Duodenal mucosa (tissue), 2 donors: ENCODE measurements at regions not wholly inside any gene's neighbourhood (a gene's known extent, or its start where the extent isn't known, plus 50 kb on each side); places are given as distances from the start of the nearest gene placed in this dataset.

ENCODE experiments used
- H3K27ac ChIP-seq: one replicate; pipeline ENCODE4 v1.7.0; 2013; ENCODE audit warnings: low read depth, low read length
- H3K27me3 ChIP-seq, 2 donors: one replicate each; pipeline ENCODE4 v1.7.0; 2013; ENCODE audit warnings: low read length in 2 of 2, control low read depth in 1 of 2; ENCODE audit not compliant: insufficient read depth in 2 of 2, control insufficient read depth in 1 of 2
- H3K36me3 ChIP-seq, 2 donors: one replicate each; pipeline ENCODE4 v1.7.0; 2013; ENCODE audit warnings: low read length in 2 of 2, control low read depth in 1 of 2; ENCODE audit not compliant: insufficient read depth in 2 of 2, control insufficient read depth in 1 of 2
- H3K4me1 ChIP-seq, 2 donors: one replicate each; pipeline ENCODE4 v1.7.0; 2013; ENCODE audit warnings: low read length in 2 of 2, control low read depth in 1 of 2; ENCODE audit not compliant: insufficient read depth in 2 of 2, control insufficient read depth in 1 of 2
- H3K4me3 ChIP-seq, 2 donors: one replicate each; pipeline ENCODE4 v1.7.0; 2013; ENCODE audit warnings: low read length in 2 of 2, low read depth in 1 of 2
- H3K9ac ChIP-seq, 2 donors: one replicate each; pipeline ENCODE4 v1.7.0; 2013; ENCODE audit warnings: low read length in 2 of 2, low read depth in 1 of 2
- H3K9me3 ChIP-seq, 2 donors: one replicate each; pipeline ENCODE4 v1.7.0; 2013; ENCODE audit warnings: low read length in 2 of 2, control low read depth in 1 of 2; ENCODE audit not compliant: control insufficient read depth in 1 of 2

DNA sequence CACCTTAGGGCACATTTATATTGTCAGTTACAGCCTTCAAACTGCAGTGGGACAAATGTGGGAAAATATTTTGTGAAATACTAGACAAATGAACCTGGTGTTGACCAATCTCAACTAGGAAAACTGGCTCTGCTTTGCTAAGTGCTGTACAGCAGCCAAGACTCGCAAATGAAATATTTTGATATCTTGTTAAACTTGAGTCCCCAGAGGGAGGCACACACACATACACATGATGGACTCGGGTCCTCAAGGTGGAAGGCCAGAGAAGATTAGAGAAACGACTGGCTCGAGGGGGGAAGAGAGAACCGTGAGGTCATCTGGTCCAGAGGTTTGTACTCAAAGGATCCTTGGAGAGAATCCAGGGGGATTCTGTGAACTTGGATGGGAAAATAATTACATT lies 67.3 kb upstream of the JAG1 start:
- Histone ChIP-seq H3K4me3 (no peak overlapping the region), H3K9me3 (no peaks in the 10 kb centered on the region), H3K27ac (no peak overlapping the region), H3K27me3 (no peaks in the 10 kb centered on the region), H3K36me3 (no peaks in the 10 kb centered on the region), H3K9ac (no peak overlapping the region), H3K4me1 (peaks cover 0 to 4% of the 10 kb centered on the region in 2 donors)

DNA sequence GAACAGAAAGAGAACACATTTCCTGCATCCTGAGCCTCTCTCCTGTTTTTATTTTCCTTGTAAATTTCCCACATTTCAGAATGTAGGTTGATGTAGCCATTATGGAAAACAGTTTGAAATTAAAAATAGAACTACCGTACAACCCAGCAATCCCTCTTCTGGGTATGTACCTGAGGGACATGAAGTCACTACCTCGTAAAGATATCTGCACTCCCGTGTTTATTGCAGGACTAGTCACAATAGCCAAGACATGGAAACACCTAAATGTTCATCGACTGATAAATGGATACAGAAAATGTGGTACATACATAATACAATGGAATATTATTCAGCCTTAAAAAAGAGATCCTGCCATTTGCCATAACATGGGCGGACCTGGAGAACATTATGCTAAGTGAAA lies 72.0 kb upstream of the JAG1 start:
- Histone ChIP-seq H3K9me3 (no peaks in the 10 kb centered on the region), H3K27me3 (no peaks in the 10 kb centered on the region), H3K4me3 (no peak overlapping the region), H3K27ac (no peak overlapping the region), H3K36me3 (no peaks in the 10 kb centered on the region), H3K4me1 (peaks cover 0 to 10% of the 10 kb centered on the region in 2 donors), H3K9ac (no peak overlapping the region)

DNA sequence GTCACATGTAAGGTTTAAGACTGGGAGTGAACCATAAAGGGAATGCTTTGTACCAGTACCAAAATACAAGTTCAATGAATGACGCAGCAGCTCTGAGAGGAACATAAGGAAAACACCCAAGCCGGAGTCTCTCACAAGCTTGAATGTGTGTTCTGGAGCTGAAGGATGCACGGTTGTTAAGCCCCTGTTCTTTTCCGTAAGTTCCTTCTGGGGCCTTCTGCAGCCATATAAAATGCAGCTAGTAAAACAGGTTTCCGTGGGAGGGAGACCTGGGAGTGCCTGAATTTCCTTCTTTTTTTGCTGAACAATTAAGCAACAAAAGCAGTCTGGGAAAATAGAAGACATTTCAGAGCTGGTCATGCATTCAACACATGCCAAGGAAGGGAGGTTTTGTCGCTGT lies 73.2 kb upstream of the JAG1 start:
- no peak overlapping the region for H3K27ac ChIP-seq
- no peak overlapping the region for H3K9ac ChIP-seq

DNA sequence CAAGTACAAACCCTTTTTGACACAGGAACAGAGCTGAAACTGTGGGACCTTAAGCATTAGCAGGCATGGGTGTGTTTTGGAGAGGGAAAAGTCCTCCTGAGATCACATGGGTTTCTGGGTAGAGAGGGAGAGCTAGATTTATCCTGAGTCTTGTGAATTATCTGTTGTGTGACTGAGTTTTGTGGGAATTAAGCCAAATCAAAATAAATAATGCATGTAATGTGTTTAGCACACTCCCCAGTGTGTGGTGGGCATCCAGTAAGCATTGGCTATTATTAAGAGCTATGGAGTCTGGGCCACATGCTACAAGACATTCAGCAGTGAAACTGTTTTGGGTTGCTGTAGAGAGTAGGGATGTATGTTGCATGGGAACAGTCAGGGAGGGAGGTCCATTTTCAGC lies 75.3 kb upstream of the JAG1 start:
- no peak overlapping the region for H3K4me3 ChIP-seq
- H3K9ac ChIP-seq: no peak overlapping the region
- H3K36me3 ChIP-seq: no peaks in the 10 kb centered on the region
- H3K27me3 ChIP-seq: no peaks in the 10 kb centered on the region
- H3K4me1 ChIP-seq: peaks cover 0 to 10% of the 10 kb centered on the region in 2 donors
- no peaks in the 10 kb centered on the region for H3K9me3 ChIP-seq
- H3K27ac ChIP-seq: no peak overlapping the region

More for the DNA sequence above, 73.2 kb upstream of the JAG1 start:
- Histone ChIP-seq H3K4me1 (peaks cover 0 to 10% of the 10 kb centered on the region in 2 donors), H3K4me3 (peak overlapping the region in 1 of 2 donors; percentile 3), H3K27me3 (no peaks in the 10 kb centered on the region), H3K36me3 (no peaks in the 10 kb centered on the region), H3K9me3 (no peaks in the 10 kb centered on the region)

DNA sequence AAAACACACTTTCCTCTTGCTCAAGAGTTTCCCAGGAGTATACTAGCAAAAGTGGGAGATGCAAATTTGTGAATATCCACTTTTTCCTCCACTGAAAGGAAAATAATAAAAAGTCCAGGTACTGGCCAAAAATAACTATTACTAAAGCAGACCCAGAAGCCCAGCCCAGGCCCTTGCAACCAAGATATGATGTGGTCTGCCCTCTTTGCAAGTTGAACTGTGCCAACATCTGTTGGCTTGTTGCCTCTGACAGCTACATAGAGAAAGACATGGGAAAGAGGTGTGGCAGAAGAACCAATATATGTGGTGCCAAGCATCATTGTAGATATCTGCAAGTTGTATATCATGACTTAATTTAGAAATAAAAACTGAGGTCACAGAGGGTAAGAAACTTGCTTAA lies 78.4 kb upstream of the JAG1 start:
- Histone ChIP-seq H3K9ac (no peak overlapping the region), H3K9me3 (no peaks in the 10 kb centered on the region), H3K27me3 (no peaks in the 10 kb centered on the region), H3K27ac (no peak overlapping the region), H3K4me1 (peaks cover 0 to 7% of the 10 kb centered on the region in 2 donors), H3K4me3 (no peak overlapping the region), H3K36me3 (no peaks in the 10 kb centered on the region)

DNA sequence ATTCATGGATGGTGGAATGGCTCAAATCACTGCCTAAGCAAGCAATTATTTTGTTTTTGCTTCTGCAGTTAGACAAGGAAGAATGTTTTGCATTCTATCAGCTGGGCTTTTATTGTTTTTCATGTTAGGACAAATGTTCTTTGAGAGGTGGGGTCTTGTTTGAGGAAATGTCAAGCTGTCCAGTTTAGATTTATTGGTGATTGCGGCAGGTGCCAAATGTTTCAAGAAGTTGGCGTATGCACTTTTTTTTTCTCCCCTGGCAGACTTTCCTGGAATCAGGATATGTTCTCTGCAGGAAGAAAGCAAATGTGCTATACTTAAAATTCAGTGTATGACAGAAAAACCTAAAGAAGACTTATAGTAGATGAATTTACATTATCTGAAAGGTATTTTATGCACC lies 81.0 kb upstream of the JAG1 start:
- H3K36me3 ChIP-seq: no peaks in the 10 kb centered on the region

DNA sequence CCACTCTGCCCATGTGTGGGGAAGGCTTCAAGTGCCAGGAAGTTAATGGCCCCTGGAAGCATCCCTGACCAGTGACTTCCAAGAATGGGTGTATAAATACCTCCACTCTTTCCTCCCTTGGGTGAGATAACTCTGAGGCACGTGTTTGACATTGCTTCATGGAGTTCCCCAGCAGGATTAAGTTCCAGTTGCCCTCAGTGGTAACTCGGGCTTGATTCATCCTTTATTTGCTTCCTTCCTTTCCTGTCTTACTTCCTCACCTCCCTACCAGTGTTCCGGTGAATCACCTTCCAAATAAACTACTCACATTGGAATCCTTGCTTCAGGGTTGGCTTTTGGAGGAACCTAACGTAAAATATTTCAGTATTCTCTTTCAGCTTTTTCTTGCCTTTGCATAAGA lies 84.6 kb upstream of the JAG1 start:
- Histone ChIP-seq H3K4me1 (peaks cover 0 to 5% of the 10 kb centered on the region in 2 donors), H3K36me3 (no peaks in the 10 kb centered on the region), H3K9ac (no peak overlapping the region), H3K27me3 (no peaks in the 10 kb centered on the region), H3K4me3 (no peak overlapping the region), H3K27ac (no peak overlapping the region), H3K9me3 (no peaks in the 10 kb centered on the region)

More for the DNA sequence above, 81.0 kb upstream of the JAG1 start:
- no peak overlapping the region for H3K4me3 ChIP-seq
- H3K27me3 ChIP-seq: no peaks in the 10 kb centered on the region
- no peaks in the 10 kb centered on the region for H3K9me3 ChIP-seq
- H3K27ac ChIP-seq: no peak overlapping the region
- peaks cover 0 to 5% of the 10 kb centered on the region in 2 donors for H3K4me1 ChIP-seq
- no peak overlapping the region for H3K9ac ChIP-seq

DNA sequence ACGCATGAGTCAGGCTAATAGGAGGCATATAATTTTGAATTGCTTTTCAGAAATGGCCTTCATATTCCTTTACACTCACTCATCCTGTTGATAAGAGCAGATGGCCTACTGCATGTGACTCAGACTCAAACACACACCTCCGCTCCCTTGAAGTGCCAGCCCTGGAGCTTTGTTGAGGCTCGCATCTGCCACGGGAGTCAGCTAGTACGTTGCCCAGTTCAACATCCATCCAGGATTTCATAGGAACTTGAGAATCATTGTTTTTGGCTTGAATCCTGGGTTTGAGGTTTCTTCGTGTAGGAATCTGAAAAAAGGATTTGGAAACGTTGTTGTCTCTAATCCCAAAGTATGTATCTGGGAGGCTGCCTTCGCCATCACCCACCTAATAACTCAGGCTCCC lies 87.4 kb upstream of the JAG1 start:
- no peak overlapping the region for H3K9ac ChIP-seq
- H3K9me3 ChIP-seq: no peaks in the 10 kb centered on the region
- H3K36me3 ChIP-seq: no peaks in the 10 kb centered on the region
- no peaks in the 10 kb centered on the region for H3K27me3 ChIP-seq
- H3K4me1 ChIP-seq: peaks cover 0 to under 1% of the 10 kb centered on the region in 2 donors
- no peak overlapping the region for H3K27ac ChIP-seq
- no peak overlapping the region for H3K4me3 ChIP-seq

DNA sequence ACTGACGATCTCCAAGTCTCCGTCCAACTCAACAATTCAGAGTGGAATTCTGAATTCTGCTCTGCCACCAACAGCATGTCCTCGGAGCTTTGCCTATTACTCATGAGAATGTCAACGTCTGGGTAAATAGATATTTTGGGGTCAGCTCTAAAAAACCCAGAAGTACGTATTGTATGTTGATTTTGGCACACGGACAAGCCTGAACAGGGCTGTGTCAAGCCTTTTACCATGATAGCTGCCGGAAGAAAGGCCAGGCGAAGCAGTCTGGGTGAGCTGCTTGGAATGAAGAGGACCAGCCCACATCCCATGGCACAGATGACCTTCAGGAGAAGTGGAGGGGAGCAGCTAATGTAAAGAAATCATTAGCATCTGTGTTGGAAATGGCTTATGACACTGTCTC lies 88.0 kb upstream of the JAG1 start:
- Histone ChIP-seq H3K36me3 (no peaks in the 10 kb centered on the region), H3K9me3 (no peaks in the 10 kb centered on the region), H3K9ac (no peak overlapping the region), H3K27ac (no peak overlapping the region), H3K4me3 (no peak overlapping the region), H3K27me3 (no peaks in the 10 kb centered on the region), H3K4me1 (no peaks in the 10 kb centered on the region)

DNA sequence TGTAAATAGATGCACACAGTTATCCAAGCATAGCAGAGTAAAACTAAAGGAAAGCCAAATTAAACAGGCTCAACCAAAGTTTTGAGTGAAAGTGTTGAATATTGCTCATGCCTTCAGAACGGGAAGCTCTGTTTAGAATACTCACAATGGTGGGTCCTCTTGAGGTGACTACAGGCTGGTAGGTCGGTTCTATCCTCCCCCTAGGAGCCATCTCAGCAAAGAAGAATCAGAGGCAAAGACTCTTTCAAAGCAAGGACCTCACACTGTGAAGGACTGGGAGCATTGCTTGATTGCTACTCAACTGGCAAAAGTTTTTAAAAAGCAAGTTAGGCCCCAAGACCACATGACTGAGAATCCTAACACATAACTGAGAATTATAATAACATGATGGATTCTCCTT lies 88.4 kb upstream of the JAG1 start:
- Histone ChIP-seq H3K4me3 (no peak overlapping the region), H3K4me1 (no peaks in the 10 kb centered on the region), H3K36me3 (no peaks in the 10 kb centered on the region), H3K27ac (no peak overlapping the region), H3K9ac (no peak overlapping the region), H3K9me3 (no peaks in the 10 kb centered on the region), H3K27me3 (no peaks in the 10 kb centered on the region)

DNA sequence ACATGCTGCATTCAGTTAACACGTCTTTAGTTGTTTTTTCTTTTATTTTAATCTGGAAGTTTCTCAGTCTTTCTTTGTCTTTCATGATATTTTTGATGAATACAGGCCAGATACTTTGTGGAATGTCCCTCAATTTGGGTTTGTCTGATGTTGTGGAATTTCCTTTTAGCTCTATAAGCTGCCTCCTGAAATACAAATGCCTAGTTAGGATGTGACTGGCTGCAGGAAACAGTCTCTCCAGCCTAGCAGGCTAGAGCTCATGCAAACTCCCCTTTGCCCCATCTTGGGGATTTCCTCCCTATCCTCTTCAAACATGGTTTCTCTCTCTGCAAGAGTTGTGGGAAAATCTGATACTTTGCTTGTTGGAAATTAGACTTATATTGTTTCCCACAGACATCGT lies 89.3 kb upstream of the JAG1 start:
- Histone ChIP-seq H3K4me3 (no peak overlapping the region), H3K4me1 (no peaks in the 10 kb centered on the region), H3K9me3 (no peaks in the 10 kb centered on the region), H3K9ac (no peak overlapping the region), H3K27ac (no peak overlapping the region), H3K36me3 (no peaks in the 10 kb centered on the region), H3K27me3 (no peaks in the 10 kb centered on the region)
